ENCODE measurements at regions not wholly inside any gene's neighbourhood (a gene's known extent, or its start where the extent isn't known, plus 50 kb on each side); places are given as distances from the start of the nearest gene placed in this dataset.
A peak's percentile ranks its signal among the peaks of the same experiment; 100 is the strongest.

GRCh38 chr4:129246910-129247461 lies 151.0 kb downstream of the C4orf33 start:
- Histone ChIP-seq H3K4me3 (no peak overlapping the region), H3K4me1 (no peaks in the 10 kb centered on the region), H3K9me3 (no peaks in the 10 kb centered on the region), H3K27me3 (no peaks in the 10 kb centered on the region), H3K36me3 (no peaks in the 10 kb centered on the region), H3K27ac (no peak overlapping the region)
- no peak for FAIRE-seq
- TF ChIP-seq, protein P1, sequence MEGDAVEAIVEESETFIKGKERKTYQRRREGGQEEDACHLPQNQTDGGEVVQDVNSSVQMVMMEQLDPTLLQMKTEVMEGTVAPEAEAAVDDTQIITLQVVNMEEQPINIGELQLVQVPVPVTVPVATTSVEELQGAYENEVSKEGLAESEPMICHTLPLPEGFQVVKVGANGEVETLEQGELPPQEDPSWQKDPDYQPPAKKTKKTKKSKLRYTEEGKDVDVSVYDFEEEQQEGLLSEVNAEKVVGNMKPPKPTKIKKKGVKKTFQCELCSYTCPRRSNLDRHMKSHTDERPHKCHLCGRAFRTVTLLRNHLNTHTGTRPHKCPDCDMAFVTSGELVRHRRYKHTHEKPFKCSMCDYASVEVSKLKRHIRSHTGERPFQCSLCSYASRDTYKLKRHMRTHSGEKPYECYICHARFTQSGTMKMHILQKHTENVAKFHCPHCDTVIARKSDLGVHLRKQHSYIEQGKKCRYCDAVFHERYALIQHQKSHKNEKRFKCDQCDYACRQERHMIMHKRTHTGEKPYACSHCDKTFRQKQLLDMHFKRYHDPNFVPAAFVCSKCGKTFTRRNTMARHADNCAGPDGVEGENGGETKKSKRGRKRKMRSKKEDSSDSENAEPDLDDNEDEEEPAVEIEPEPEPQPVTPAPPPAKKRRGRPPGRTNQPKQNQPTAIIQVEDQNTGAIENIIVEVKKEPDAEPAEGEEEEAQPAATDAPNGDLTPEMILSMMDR (IDR thresholded peaks at IDR 0.05), result no peak
- WGBS, 2 donors, result 74 to 75% methylated on average over 15 of the region's 15 CpGs
- peak in 1 of 4 donors; percentile 56 for ATAC-seq
- DNase-seq, result no peak
- intact Hi-C loops (cut with DNase I), result no loop called here

DNA sequence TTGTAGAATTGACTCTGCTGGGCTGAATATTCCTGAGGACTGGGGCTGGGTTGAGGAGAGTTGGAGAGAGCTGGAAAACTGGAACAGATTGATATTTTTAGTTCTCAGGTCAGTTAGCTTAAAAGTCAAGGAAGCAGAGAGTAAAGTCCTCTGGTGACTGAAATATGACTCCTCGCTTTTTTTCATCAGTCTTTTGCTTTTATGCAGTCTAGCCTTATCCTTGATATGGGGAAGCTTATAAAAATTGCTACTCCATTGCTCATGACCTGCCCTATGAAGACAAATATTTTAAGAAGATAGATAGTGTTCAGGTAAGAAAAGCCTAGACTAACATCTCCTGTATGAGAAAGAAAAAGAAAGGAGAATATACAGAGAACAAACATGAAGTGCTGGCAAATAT lies 152.7 kb downstream of the C4orf33 start:
- no peak for DNase-seq
- Histone ChIP-seq H3K4me3 (no peak overlapping the region), H3K9me3 (no peaks in the 10 kb centered on the region), H3K4me1 (no peaks in the 10 kb centered on the region), H3K36me3 (no peaks in the 10 kb centered on the region), H3K27me3 (no peaks in the 10 kb centered on the region), H3K27ac (no peak overlapping the region)
- no peak for ATAC-seq
- TF ChIP-seq, protein P1 (IDR thresholded peaks at IDR 0.05), result no peak
- intact Hi-C loops (cut with DNase I), result no loop called here
- FAIRE-seq, result no peak
- WGBS, 2 donors, result 71% methylated on average over 1 of the region's 1 CpG

- TF ChIP-seq, protein P1 (IDR thresholded peaks at IDR 0.05), result no peak
- Histone ChIP-seq H3K36me3 (no peaks in the 10 kb centered on the region), H3K27me3 (no peaks in the 10 kb centered on the region), H3K4me3 (no peak overlapping the region), H3K4me1 (no peaks in the 10 kb centered on the region), H3K27ac (no peak overlapping the region), H3K9me3 (no peaks in the 10 kb centered on the region)
- no peak for DNase-seq
- ATAC-seq, result no peak
- FAIRE-seq, result no peak
- intact Hi-C loops (cut with DNase I), result no loop called here
These were observed 158.2 kb downstream of the C4orf33 start for GRCh38 chr4:129254126-129254525.

- Histone ChIP-seq H3K27ac (no peak overlapping the region), H3K4me1 (no peaks in the 10 kb centered on the region), H3K4me3 (no peak overlapping the region), H3K9me3 (no peaks in the 10 kb centered on the region), H3K36me3 (no peaks in the 10 kb centered on the region), H3K27me3 (no peaks in the 10 kb centered on the region)
- intact Hi-C loops (cut with DNase I), result no loop called here
- TF ChIP-seq, protein P1 (IDR thresholded peaks at IDR 0.05), result no peak
- ATAC-seq (no peak), FAIRE-seq (no peak), DNase-seq (no peak)
These were observed 158.6 kb downstream of the C4orf33 start for GRCh38 chr4:129254526-129254925.

GRCh38 chr4:129261584-129261983 lies 165.6 kb downstream of the C4orf33 start:
- intact Hi-C loops (cut with DNase I), result no loop called here
- no peak for FAIRE-seq
- Histone ChIP-seq H3K36me3 (no peaks in the 10 kb centered on the region), H3K4me3 (no peak overlapping the region), H3K4me1 (no peaks in the 10 kb centered on the region), H3K27me3 (no peaks in the 10 kb centered on the region), H3K27ac (no peak overlapping the region), H3K9me3 (no peaks in the 10 kb centered on the region)
- no peak for ATAC-seq
- 77 to 86% methylated on average over 2 of the region's 2 CpGs for WGBS, 2 donors
- TF ChIP-seq, protein P1 (IDR thresholded peaks at IDR 0.05), result no peak
- DNase-seq, result no peak

Data from pancreas (tissue), 10 donors.